Lower leg skin (tissue), 3 donors: ENCODE measurements at regions not wholly inside any gene's neighbourhood (a gene's known extent, or its start where the extent isn't known, plus 50 kb on each side); places are given as distances from the start of the nearest gene placed in this dataset.

Experiments used
- POLR2A ChIP-seq, 2 donors: fragments of 450-650 bp; IDR thresholded peaks; one replicate each; pipeline ENCODE4 v1.6.1; 2016 to 2017; ENCODE audit warnings: antibody characterized with exemption in 2 of 2, mild to moderate bottlenecking in 1 of 2, moderate library complexity in 1 of 2
- TF ChIP-seq, protein P1 (sequence below), 3 donors: fragments of 450-650 bp; IDR thresholded peaks; one replicate each; pipeline ENCODE4 v1.5.1; 2016; ENCODE audit warnings: antibody characterized with exemption in 3 of 3, mild to moderate bottlenecking in 3 of 3, moderate library complexity in 2 of 3

DNA sequence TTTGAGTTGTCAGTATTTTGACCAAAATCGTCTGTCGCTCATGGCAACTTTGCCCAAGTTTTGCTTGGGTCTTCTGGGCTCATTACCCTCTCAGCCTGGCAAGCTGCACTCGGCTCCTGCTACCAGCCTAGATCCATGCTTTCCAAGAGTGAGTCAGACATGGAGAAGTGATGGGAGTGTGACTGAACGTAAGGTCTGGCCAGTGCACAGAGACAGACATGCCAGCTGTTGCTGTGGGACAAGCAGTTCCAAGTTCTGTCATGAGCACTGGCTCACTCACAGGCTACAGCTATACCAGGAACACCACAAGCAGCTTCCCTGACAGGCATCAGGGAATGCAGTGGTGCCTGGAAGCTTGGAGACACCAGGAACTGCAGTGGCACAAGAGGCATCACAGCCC, 338.9 kb downstream of the KDM5D start:
- TF ChIP-seq, protein P1, sequence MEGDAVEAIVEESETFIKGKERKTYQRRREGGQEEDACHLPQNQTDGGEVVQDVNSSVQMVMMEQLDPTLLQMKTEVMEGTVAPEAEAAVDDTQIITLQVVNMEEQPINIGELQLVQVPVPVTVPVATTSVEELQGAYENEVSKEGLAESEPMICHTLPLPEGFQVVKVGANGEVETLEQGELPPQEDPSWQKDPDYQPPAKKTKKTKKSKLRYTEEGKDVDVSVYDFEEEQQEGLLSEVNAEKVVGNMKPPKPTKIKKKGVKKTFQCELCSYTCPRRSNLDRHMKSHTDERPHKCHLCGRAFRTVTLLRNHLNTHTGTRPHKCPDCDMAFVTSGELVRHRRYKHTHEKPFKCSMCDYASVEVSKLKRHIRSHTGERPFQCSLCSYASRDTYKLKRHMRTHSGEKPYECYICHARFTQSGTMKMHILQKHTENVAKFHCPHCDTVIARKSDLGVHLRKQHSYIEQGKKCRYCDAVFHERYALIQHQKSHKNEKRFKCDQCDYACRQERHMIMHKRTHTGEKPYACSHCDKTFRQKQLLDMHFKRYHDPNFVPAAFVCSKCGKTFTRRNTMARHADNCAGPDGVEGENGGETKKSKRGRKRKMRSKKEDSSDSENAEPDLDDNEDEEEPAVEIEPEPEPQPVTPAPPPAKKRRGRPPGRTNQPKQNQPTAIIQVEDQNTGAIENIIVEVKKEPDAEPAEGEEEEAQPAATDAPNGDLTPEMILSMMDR (IDR thresholded peaks at IDR 0.05), result no peak
- TF ChIP-seq POLR2A (IDR thresholded peaks at IDR 0.05), result no peak
